ENCODE measurements at regions not wholly inside any gene's neighbourhood (a gene's known extent, or its start where the extent isn't known, plus 50 kb on each side); places are given as distances from the start of the nearest gene placed in this dataset.

GRCh38 chr12:84043355-84043754 is 869.2 kb downstream of the SLC6A15 start:
- TF ChIP-seq, protein P1, sequence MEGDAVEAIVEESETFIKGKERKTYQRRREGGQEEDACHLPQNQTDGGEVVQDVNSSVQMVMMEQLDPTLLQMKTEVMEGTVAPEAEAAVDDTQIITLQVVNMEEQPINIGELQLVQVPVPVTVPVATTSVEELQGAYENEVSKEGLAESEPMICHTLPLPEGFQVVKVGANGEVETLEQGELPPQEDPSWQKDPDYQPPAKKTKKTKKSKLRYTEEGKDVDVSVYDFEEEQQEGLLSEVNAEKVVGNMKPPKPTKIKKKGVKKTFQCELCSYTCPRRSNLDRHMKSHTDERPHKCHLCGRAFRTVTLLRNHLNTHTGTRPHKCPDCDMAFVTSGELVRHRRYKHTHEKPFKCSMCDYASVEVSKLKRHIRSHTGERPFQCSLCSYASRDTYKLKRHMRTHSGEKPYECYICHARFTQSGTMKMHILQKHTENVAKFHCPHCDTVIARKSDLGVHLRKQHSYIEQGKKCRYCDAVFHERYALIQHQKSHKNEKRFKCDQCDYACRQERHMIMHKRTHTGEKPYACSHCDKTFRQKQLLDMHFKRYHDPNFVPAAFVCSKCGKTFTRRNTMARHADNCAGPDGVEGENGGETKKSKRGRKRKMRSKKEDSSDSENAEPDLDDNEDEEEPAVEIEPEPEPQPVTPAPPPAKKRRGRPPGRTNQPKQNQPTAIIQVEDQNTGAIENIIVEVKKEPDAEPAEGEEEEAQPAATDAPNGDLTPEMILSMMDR (IDR thresholded peaks at IDR 0.05): no peak
- no peak for TF ChIP-seq POLR2A (IDR thresholded peaks at IDR 0.05)

Data from adrenal gland (tissue), 5 donors.